ENCODE measurements at regions not wholly inside any gene's neighbourhood (a gene's known extent, or its start where the extent isn't known, plus 50 kb on each side); places are given as distances from the start of the nearest gene placed in this dataset.

GRCh38 chr13:42685751-42686150 is 95.6 kb upstream of the FAM216B start:
- no peaks in the 10 kb centered on the region for H3K79me2 ChIP-seq (ENCODE audit: low read length)

GRCh38 chr13:42686165-42686564 is 95.2 kb upstream of the FAM216B start:
- Histone ChIP-seq H2AFZ (ENCODE audit: low read depth, low read length) (no peak overlapping the region), H3K36me3 (replicated peaks; ENCODE audit: low read depth, low read length) (no peaks in the 10 kb centered on the region), H3K4me3 (ENCODE audit: low read length) (no peak overlapping the region), H4K20me1 (ENCODE audit: insufficient read depth, low read length) (no peaks in the 10 kb centered on the region), H3K9me3 (ENCODE audit: insufficient read depth, low read length) (no peaks in the 10 kb centered on the region), H3K4me1 (ENCODE audit: low read length) (no peaks in the 10 kb centered on the region), H3K27ac (ENCODE audit: low read length) (no peak overlapping the region), H3K4me2 (ENCODE audit: low read length) (no peak overlapping the region), H3K27me3 (ENCODE audit: low read depth, low read length) (peaks cover 16% of the 10 kb centered on the region), H3K79me2 (ENCODE audit: low read length) (no peaks in the 10 kb centered on the region), H3K9ac (ENCODE audit: low read length) (no peak overlapping the region)
- TF ChIP-seq CTCF (IDR thresholded peaks at IDR 0.05; ENCODE audit: low read depth, low read length) (no peak), EZH2phosphoT487 (IDR thresholded peaks at IDR 0.05; ENCODE audit: low read depth) (no peak)

More at GRCh38 chr13:42685751-42686150, 95.6 kb upstream of the FAM216B start:
- Histone ChIP-seq H3K27me3 (ENCODE audit: low read depth, low read length) (peaks cover 20% of the 10 kb centered on the region), H3K9me3 (ENCODE audit: insufficient read depth, low read length) (no peaks in the 10 kb centered on the region), H4K20me1 (ENCODE audit: insufficient read depth, low read length) (no peaks in the 10 kb centered on the region), H3K4me3 (ENCODE audit: low read length) (no peak overlapping the region), H3K4me2 (ENCODE audit: low read length) (no peak overlapping the region), H3K27ac (ENCODE audit: low read length) (no peak overlapping the region), H3K4me1 (ENCODE audit: low read length) (no peaks in the 10 kb centered on the region), H2AFZ (ENCODE audit: low read depth, low read length) (no peak overlapping the region), H3K36me3 (replicated peaks; ENCODE audit: low read depth, low read length) (no peaks in the 10 kb centered on the region), H3K9ac (ENCODE audit: low read length) (no peak overlapping the region)
- TF ChIP-seq EZH2phosphoT487 (IDR thresholded peaks at IDR 0.05; ENCODE audit: low read depth) (no peak), CTCF (IDR thresholded peaks at IDR 0.05; ENCODE audit: low read depth, low read length) (no peak)

- TF ChIP-seq CTCF (IDR thresholded peaks at IDR 0.05; ENCODE audit: low read depth, low read length): no peak
- no peak for TF ChIP-seq EZH2phosphoT487 (IDR thresholded peaks at IDR 0.05; ENCODE audit: low read depth)
- Histone ChIP-seq H3K36me3 (replicated peaks; ENCODE audit: low read depth, low read length) (no peaks in the 10 kb centered on the region), H3K9me3 (ENCODE audit: insufficient read depth, low read length) (no peaks in the 10 kb centered on the region), H3K9ac (ENCODE audit: low read length) (no peak overlapping the region), H3K27me3 (ENCODE audit: low read depth, low read length) (peaks cover 4% of the 10 kb centered on the region; the same call in 1 of the 2 replicates), H3K79me2 (ENCODE audit: low read length) (no peaks in the 10 kb centered on the region), H3K4me3 (ENCODE audit: low read length) (no peak overlapping the region), H3K27ac (ENCODE audit: low read length) (no peak overlapping the region), H3K4me1 (ENCODE audit: low read length) (no peaks in the 10 kb centered on the region), H4K20me1 (ENCODE audit: insufficient read depth, low read length) (no peaks in the 10 kb centered on the region), H3K4me2 (ENCODE audit: low read length) (no peak overlapping the region), H2AFZ (ENCODE audit: low read depth, low read length) (no peak overlapping the region)
Observed at GRCh38 chr13:42688821-42689220, 92.6 kb upstream of the FAM216B start.

- Histone ChIP-seq H3K4me3 (ENCODE audit: low read length) (no peak overlapping the region), H2AFZ (ENCODE audit: low read depth, low read length) (no peak overlapping the region), H3K9me3 (ENCODE audit: insufficient read depth, low read length) (no peaks in the 10 kb centered on the region), H3K79me2 (ENCODE audit: low read length) (no peaks in the 10 kb centered on the region), H3K4me2 (ENCODE audit: low read length) (no peak overlapping the region), H3K4me1 (ENCODE audit: low read length) (no peaks in the 10 kb centered on the region), H3K9ac (ENCODE audit: low read length) (no peak overlapping the region), H3K36me3 (replicated peaks; ENCODE audit: low read depth, low read length) (no peaks in the 10 kb centered on the region), H4K20me1 (ENCODE audit: insufficient read depth, low read length) (no peaks in the 10 kb centered on the region), H3K27ac (ENCODE audit: low read length) (no peak overlapping the region), H3K27me3 (ENCODE audit: low read depth, low read length) (no peaks in the 10 kb centered on the region; the same call in 1 of the 2 replicates)
- TF ChIP-seq EZH2phosphoT487 (IDR thresholded peaks at IDR 0.05; ENCODE audit: low read depth) (no peak), CTCF (IDR thresholded peaks at IDR 0.05; ENCODE audit: low read depth, low read length) (no peak)
Observed at GRCh38 chr13:42696191-42696590, 85.2 kb upstream of the FAM216B start.
